ENCODE measurements at regions not wholly inside any gene's neighbourhood (a gene's known extent, or its start where the extent isn't known, plus 50 kb on each side); places are given as distances from the start of the nearest gene placed in this dataset.

- Mint-ChIP-seq H3K4me3 (no peak overlapping the region), H3K36me3 (no peaks in the 10 kb centered on the region), H3K9me3 (no peaks in the 10 kb centered on the region), H3K4me1 (peaks cover 0 to 8% of the 10 kb centered on the region in 2 donors), H3K27me3 (ENCODE audit: low read depth in 2 of 2) (peaks cover 11 to 18% of the 10 kb centered on the region in 2 donors), H3K27ac (no peak overlapping the region)
- intact Hi-C loops (cut with micrococcal nuclease), result no loop called here
- no peak for DNase-seq
- no peak for ATAC-seq
- WGBS (ENCODE audit: insufficient coverage), result 78% methylated on average over 2 of the region's 2 CpGs
- Histone ChIP-seq H3K4me1 (ENCODE audit: control insufficient read depth, insufficient read depth, low read length) (no peaks in the 10 kb centered on the region), H3K4me3 (ENCODE audit: low read length) (no peak overlapping the region), H3K9me3 (ENCODE audit: control insufficient read depth, insufficient read depth, low read length) (no peaks in the 10 kb centered on the region), H3K27me3 (ENCODE audit: control insufficient read depth, insufficient read depth, low read length) (no peaks in the 10 kb centered on the region), H3K27ac (ENCODE audit: low read length) (no peak overlapping the region), H3K36me3 (ENCODE audit: control insufficient read depth, insufficient read depth, low read length) (no peaks in the 10 kb centered on the region)
- TF ChIP-seq CTCF (IDR thresholded peaks at IDR 0.05), result no peak
These were observed 53.1 kb upstream of the ABHD2 start for GRCh38 chr15:89035150-89035549.

DNA sequence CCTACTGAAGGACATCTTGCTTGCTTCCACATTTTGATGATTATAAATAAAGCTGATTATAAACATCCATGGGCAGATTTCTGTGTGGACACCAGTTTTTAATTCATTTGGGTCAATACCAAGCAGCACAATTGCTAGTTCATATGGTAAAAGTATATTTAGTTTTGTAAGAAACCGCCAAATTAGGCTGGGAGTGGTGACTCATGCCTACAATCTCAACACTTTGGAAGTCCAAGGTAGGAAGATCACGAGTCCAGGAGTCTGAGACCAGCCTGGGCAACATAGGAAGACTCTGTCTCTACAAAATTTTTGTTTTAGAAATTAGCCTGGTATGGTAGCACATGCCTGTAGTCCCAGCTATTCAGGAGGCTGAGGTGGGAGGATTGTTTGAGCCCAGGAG lies 52.6 kb upstream of the ABHD2 start:
- H3K36me3 Mint-ChIP-seq, result no peaks in the 10 kb centered on the region
- H3K36me3 ChIP-seq (ENCODE audit: control insufficient read depth, insufficient read depth, low read length), result no peaks in the 10 kb centered on the region
- intact Hi-C loops (cut with micrococcal nuclease), result no loop called here
- 81% methylated on average over 2 of the region's 2 CpGs for WGBS (ENCODE audit: insufficient coverage)
- no peaks in the 10 kb centered on the region for H3K9me3 ChIP-seq (ENCODE audit: control insufficient read depth, insufficient read depth, low read length)
- H3K4me3 Mint-ChIP-seq, result no peak overlapping the region
- no peaks in the 10 kb centered on the region for H3K4me1 ChIP-seq (ENCODE audit: control insufficient read depth, insufficient read depth, low read length)
- H3K4me3 ChIP-seq (ENCODE audit: low read length), result no peak overlapping the region
- H3K27ac Mint-ChIP-seq, result no peak overlapping the region
- peaks cover 15 to 23% of the 10 kb centered on the region in 2 donors for H3K27me3 Mint-ChIP-seq (ENCODE audit: low read depth in 2 of 2)
- H3K9me3 Mint-ChIP-seq, result no peaks in the 10 kb centered on the region
- ATAC-seq (no peak), DNase-seq (no peak)
- no peak for TF ChIP-seq CTCF (IDR thresholded peaks at IDR 0.05)
- peaks cover 0 to 5% of the 10 kb centered on the region in 2 donors for H3K4me1 Mint-ChIP-seq
- H3K27me3 ChIP-seq (ENCODE audit: control insufficient read depth, insufficient read depth, low read length), result no peaks in the 10 kb centered on the region
- H3K27ac ChIP-seq (ENCODE audit: low read length), result no peak overlapping the region

DNA sequence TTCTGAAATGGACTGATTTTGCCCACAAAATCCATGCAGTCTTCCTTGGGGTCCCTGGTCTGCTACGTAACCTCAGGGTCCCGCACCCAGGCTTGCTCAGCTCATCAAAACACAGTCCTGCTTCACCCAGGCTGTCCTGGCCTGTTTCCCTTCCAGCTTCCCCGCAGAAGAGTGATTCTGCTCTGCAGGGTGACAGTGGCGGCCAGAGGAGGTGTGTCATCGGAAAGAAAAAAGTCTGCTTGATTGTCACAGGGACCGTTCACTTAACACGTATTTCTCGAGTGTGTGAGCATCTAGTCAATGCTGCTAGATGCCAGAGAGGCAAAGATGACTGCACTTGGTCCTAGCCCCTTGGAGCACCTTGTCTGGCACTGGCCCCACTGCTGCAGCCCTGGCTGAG lies 50.1 kb upstream of the ABHD2 start:
- Mint-ChIP-seq H3K4me3 (no peak overlapping the region), H3K27me3 (ENCODE audit: low read depth in 2 of 2) (peaks cover 15 to 25% of the 10 kb centered on the region in 2 donors), H3K4me1 (no peaks in the 10 kb centered on the region), H3K9me3 (no peaks in the 10 kb centered on the region), H3K36me3 (no peaks in the 10 kb centered on the region), H3K27ac (no peak overlapping the region)
- no peak for TF ChIP-seq CTCF (IDR thresholded peaks at IDR 0.05)
- no peak for DNase-seq
- H3K27ac ChIP-seq (ENCODE audit: low read length), result no peak overlapping the region
- no peaks in the 10 kb centered on the region for H3K9me3 ChIP-seq (ENCODE audit: control insufficient read depth, insufficient read depth, low read length)
- no peaks in the 10 kb centered on the region for H3K4me1 ChIP-seq (ENCODE audit: control insufficient read depth, insufficient read depth, low read length)
- H3K4me3 ChIP-seq (ENCODE audit: low read length), result no peak overlapping the region
- ATAC-seq, result no peak
- no peaks in the 10 kb centered on the region for H3K36me3 ChIP-seq (ENCODE audit: control insufficient read depth, insufficient read depth, low read length)
- intact Hi-C loops (cut with micrococcal nuclease), result no loop called here
- no peaks in the 10 kb centered on the region for H3K27me3 ChIP-seq (ENCODE audit: control insufficient read depth, insufficient read depth, low read length)
- 89% methylated on average over 8 of the region's 8 CpGs for whole genome bisulfite sequencing (ENCODE audit: insufficient coverage)

Measured in natural killer cell (primary cell).